ENCODE measurements at regions not wholly inside any gene's neighbourhood (a gene's known extent, or its start where the extent isn't known, plus 50 kb on each side); places are given as distances from the start of the nearest gene placed in this dataset.

GRCh38 chr2:106280722-106281446 is 86.8 kb upstream of the UXS1 start:
- DNase-seq (ENCODE audit: low spot score) = no peak
- H3K27ac ChIP-seq = no peak overlapping the region
- no peaks in the 10 kb centered on the region for H3K36me3 ChIP-seq
- no peaks in the 10 kb centered on the region for H3K4me1 ChIP-seq (replicated peaks)
- TF ChIP-seq POLR2A (IDR thresholded peaks at IDR 0.05) = no peak
- 83% methylated on average over 10 of the region's 10 CpGs for WGBS
- no peaks in the 10 kb centered on the region for H3K9me3 ChIP-seq
- intact Hi-C loops (cut with DNase I) = no loop called here
- no peak overlapping the region for H3K4me3 ChIP-seq
- H3K27me3 ChIP-seq (replicated peaks; ENCODE audit: insufficient read depth) = no peaks in the 10 kb centered on the region

- no peaks in the 10 kb centered on the region for H3K9me3 ChIP-seq
- no peaks in the 10 kb centered on the region for H3K27me3 ChIP-seq (replicated peaks; ENCODE audit: insufficient read depth)
- TF ChIP-seq POLR2AphosphoS5 (IDR thresholded peaks at IDR 0.05) = no peak
- no peak for TF ChIP-seq POLR2A (IDR thresholded peaks at IDR 0.05)
- TF ChIP-seq CTCF (IDR thresholded peaks at IDR 0.05) = no peak
Observed at GRCh38 chr2:106280224-106280623, 86.1 kb upstream of the UXS1 start.

DNA sequence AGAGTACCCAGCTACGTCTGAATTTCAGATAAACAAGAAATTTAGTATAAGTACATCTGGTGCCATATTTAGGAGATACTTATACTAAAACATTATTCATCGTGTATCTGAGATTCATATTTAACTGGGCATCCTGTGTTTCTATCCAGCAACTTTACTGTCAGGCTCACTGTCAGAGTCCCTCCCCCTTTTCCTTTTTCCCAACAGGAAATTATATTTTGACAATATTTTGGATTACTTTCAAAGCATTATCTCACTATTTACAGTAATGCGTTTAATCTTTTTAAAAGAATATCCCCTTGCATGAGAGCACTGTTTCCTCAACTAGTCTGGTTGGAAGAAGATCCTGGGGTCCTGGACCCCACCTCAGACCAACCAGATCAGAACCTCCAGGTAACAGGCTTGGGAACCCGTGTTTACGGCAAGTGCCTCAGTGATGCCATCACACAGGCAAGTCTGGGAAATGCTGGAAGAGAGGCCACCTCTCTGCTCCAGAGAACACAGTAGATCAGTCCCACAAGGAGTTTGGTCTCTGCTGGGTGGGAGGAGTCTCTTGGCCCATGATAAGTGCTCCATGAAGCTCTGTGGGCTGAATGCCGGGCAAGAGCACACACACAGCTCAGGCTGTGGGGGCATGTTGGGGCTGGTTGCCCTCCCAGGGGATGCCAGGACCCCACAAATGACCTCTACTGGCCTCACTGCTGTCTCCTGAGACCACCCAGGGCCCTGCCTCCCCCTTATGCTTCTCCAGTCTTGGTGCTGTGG is 84.2 kb upstream of the UXS1 start:
- DNase-seq (ENCODE audit: low spot score) = no peak

More at GRCh38 chr2:106280224-106280623, 86.1 kb upstream of the UXS1 start:
- no peak for DNase-seq (ENCODE audit: low spot score)
- intact Hi-C loops (cut with DNase I) = no loop called here
- H3K4me1 ChIP-seq (replicated peaks) = no peaks in the 10 kb centered on the region
- 66% methylated on average over 3 of the region's 3 CpGs for WGBS
- no peaks in the 10 kb centered on the region for H3K36me3 ChIP-seq
- H3K4me3 ChIP-seq = no peak overlapping the region
- H3K27ac ChIP-seq = no peak overlapping the region

DNA sequence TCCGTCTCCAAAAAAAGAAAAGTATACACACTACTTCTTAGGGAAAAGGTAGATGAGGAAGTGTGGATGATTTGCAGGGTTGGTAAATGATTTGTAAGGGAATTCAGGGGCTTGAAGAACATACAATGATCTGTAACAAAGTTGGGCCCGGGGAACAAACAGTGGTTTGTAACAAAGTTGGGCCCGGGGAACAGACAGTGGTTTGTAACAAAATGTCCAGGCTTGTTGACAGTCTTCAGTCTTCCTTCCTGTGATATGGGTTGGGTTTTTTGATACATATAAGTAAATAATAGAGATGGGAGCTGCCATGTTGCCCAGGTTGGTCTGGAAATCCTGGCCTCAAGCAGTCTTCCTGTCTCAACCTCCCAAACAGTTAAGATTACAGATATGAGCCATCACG is 83.3 kb upstream of the UXS1 start:
- H3K4me3 ChIP-seq = no peak overlapping the region
- H3K4me1 ChIP-seq (replicated peaks) = no peaks in the 10 kb centered on the region
- H3K36me3 ChIP-seq = no peaks in the 10 kb centered on the region
- H3K9me3 ChIP-seq = no peaks in the 10 kb centered on the region
- DNase-seq (ENCODE audit: low spot score) = no peak
- WGBS = 96% methylated on average over 4 of the region's 4 CpGs
- no peaks in the 10 kb centered on the region for H3K27me3 ChIP-seq (replicated peaks; ENCODE audit: insufficient read depth)
- TF ChIP-seq POLR2AphosphoS5 (IDR thresholded peaks at IDR 0.05) = no peak
- TF ChIP-seq CTCF (IDR thresholded peaks at IDR 0.05) = no peak
- TF ChIP-seq POLR2A (IDR thresholded peaks at IDR 0.05) = no peak
- H3K27ac ChIP-seq = no peak overlapping the region
- intact Hi-C loops (cut with DNase I) = no loop called here

More for the DNA sequence above, 84.2 kb upstream of the UXS1 start:
- 72% methylated on average over 6 of the region's 6 CpGs for WGBS
- Histone ChIP-seq H3K27me3 (replicated peaks; ENCODE audit: insufficient read depth) (no peaks in the 10 kb centered on the region), H3K4me1 (replicated peaks) (no peaks in the 10 kb centered on the region), H3K9me3 (no peaks in the 10 kb centered on the region), H3K4me3 (no peak overlapping the region), H3K27ac (no peak overlapping the region), H3K36me3 (no peaks in the 10 kb centered on the region)
- TF ChIP-seq POLR2A (IDR thresholded peaks at IDR 0.05) (no peak), CTCF (IDR thresholded peaks at IDR 0.05) (no peak), POLR2AphosphoS5 (IDR thresholded peaks at IDR 0.05) (no peak)
- intact Hi-C loops (cut with DNase I) = no loop called here

GRCh38 chr2:106275971-106276370 is 81.9 kb upstream of the UXS1 start:
- intact Hi-C loops (cut with DNase I) = no loop called here
- DNase-seq (ENCODE audit: low spot score) = no peak
- no peaks in the 10 kb centered on the region for H3K9me3 ChIP-seq
- no peak overlapping the region for H3K27ac ChIP-seq
- no peak overlapping the region for H3K4me3 ChIP-seq
- no peaks in the 10 kb centered on the region for H3K27me3 ChIP-seq (replicated peaks; ENCODE audit: insufficient read depth)
- WGBS = over 99% methylated on average over 11 of the region's 11 CpGs
- H3K4me1 ChIP-seq (replicated peaks) = no peaks in the 10 kb centered on the region
- TF ChIP-seq POLR2AphosphoS5 (IDR thresholded peaks at IDR 0.05) (no peak), CTCF (IDR thresholded peaks at IDR 0.05) (no peak)
- H3K36me3 ChIP-seq = no peaks in the 10 kb centered on the region

Measured in prostate gland (tissue), 2 donors.